ENCODE measurements at regions not wholly inside any gene's neighbourhood (a gene's known extent, or its start where the extent isn't known, plus 50 kb on each side); places are given as distances from the start of the nearest gene placed in this dataset.

- DNase-seq (ENCODE audit: low spot score in 2 of 2), result no peak
- Histone ChIP-seq H3K27me3 (no peaks in the 10 kb centered on the region), H3K36me3 (no peaks in the 10 kb centered on the region), H3K4me1 (no peaks in the 10 kb centered on the region), H3K27ac (no peak overlapping the region), H3K9me3 (no peaks in the 10 kb centered on the region), H3K4me3 (no peak overlapping the region)
- 64 to 71% methylated on average over 8 of the region's 8 CpGs for WGBS, 2 donors
- TF ChIP-seq CTCF (IDR thresholded peaks at IDR 0.05), result no peak
- TF ChIP-seq POLR2A (IDR thresholded peaks at IDR 0.05), result no peak
- no peak for TF ChIP-seq EP300 (IDR thresholded peaks at IDR 0.05)
Measured at GRCh38 chr7:46212425-46213153, 291.5 kb upstream of the IGFBP3 start.

- H3K4me1 ChIP-seq, result no peaks in the 10 kb centered on the region
- no peaks in the 10 kb centered on the region for H3K9me3 ChIP-seq
- H3K27me3 ChIP-seq, result no peaks in the 10 kb centered on the region
- no peak for TF ChIP-seq POLR2A (IDR thresholded peaks at IDR 0.05)
- TF ChIP-seq CTCF (IDR thresholded peaks at IDR 0.05), result no peak
- no peak for TF ChIP-seq EP300 (IDR thresholded peaks at IDR 0.05)
- H3K36me3 ChIP-seq, result no peaks in the 10 kb centered on the region
- 66 to 77% methylated on average over 3 of the region's 3 CpGs for WGBS, 2 donors
- DNase-seq (ENCODE audit: low spot score in 2 of 2), result no peak
- no peak overlapping the region for H3K4me3 ChIP-seq
- H3K27ac ChIP-seq, result no peak overlapping the region
Measured at GRCh38 chr7:46210467-46210866, 289.4 kb upstream of the IGFBP3 start.

GRCh38 chr7:46209611-46210388, 288.7 kb upstream of the IGFBP3 start:
- H3K27me3 ChIP-seq, result no peaks in the 10 kb centered on the region
- 95 to 96% methylated on average over 9 of the region's 9 CpGs for WGBS, 2 donors
- no peak overlapping the region for H3K4me3 ChIP-seq
- H3K36me3 ChIP-seq, result no peaks in the 10 kb centered on the region
- H3K4me1 ChIP-seq, result no peaks in the 10 kb centered on the region
- TF ChIP-seq POLR2A (IDR thresholded peaks at IDR 0.05) (no peak), CTCF (IDR thresholded peaks at IDR 0.05) (no peak), EP300 (IDR thresholded peaks at IDR 0.05) (no peak)
- no peaks in the 10 kb centered on the region for H3K9me3 ChIP-seq
- H3K27ac ChIP-seq, result no peak overlapping the region
- DNase-seq (ENCODE audit: low spot score in 2 of 2), result no peak

GRCh38 chr7:46208635-46209525, 287.8 kb upstream of the IGFBP3 start:
- Histone ChIP-seq H3K4me1 (no peaks in the 10 kb centered on the region), H3K27ac (no peak overlapping the region), H3K36me3 (no peaks in the 10 kb centered on the region), H3K27me3 (no peaks in the 10 kb centered on the region), H3K4me3 (no peak overlapping the region), H3K9me3 (no peaks in the 10 kb centered on the region)
- WGBS, 2 donors, result 67 to 73% methylated on average over 12 of the region's 12 CpGs
- no peak for TF ChIP-seq POLR2A (IDR thresholded peaks at IDR 0.05)
- no peak for TF ChIP-seq CTCF (IDR thresholded peaks at IDR 0.05)
- TF ChIP-seq EP300 (IDR thresholded peaks at IDR 0.05), result no peak
- DNase-seq (ENCODE audit: low spot score in 2 of 2), result no peak
